DMS 273 (cell line): ENCODE measurements at regions not wholly inside any gene's neighbourhood (a gene's known extent, or its start where the extent isn't known, plus 50 kb on each side); places are given as distances from the start of the nearest gene placed in this dataset.
A peak's percentile ranks its signal among the peaks of the same experiment; 100 is the strongest.

ENCODE experiments used
- DNase-seq: peaks from one replicate; lab custom pipeline; 2025; ENCODE audit not compliant: unreplicated experiment; lab: John Stamatoyannopoulos, UW

- no peak for DNase-seq
These were observed 469.5 kb upstream of the RBFOX1 start for GRCh38 chr16:6863135-6863534.

- DNase-seq: no peak
These were observed 470.7 kb upstream of the RBFOX1 start for GRCh38 chr16:6861815-6862477.

GRCh38 chr16:6861135-6861814 is 471.4 kb upstream of the RBFOX1 start:
- no peak for DNase-seq

GRCh38 chr16:6857575-6857974 is 475.1 kb upstream of the RBFOX1 start:
- no peak for DNase-seq

GRCh38 chr16:6856578-6856977 is 476.1 kb upstream of the RBFOX1 start:
- no peak for DNase-seq

GRCh38 chr16:6853565-6853964 is 479.1 kb upstream of the RBFOX1 start:
- DNase-seq: no peak

- peak; percentile 5 for DNase-seq
These were observed 479.9 kb upstream of the RBFOX1 start for GRCh38 chr16:6852643-6853225.

GRCh38 chr16:6846452-6846851 is 486.2 kb upstream of the RBFOX1 start:
- no peak for DNase-seq

GRCh38 chr16:6841392-6841791 is 491.3 kb upstream of the RBFOX1 start:
- no peak for DNase-seq

- no peak for DNase-seq
These were observed 494.9 kb upstream of the RBFOX1 start for GRCh38 chr16:6837722-6838121.

- no peak for DNase-seq
These were observed 495.9 kb upstream of the RBFOX1 start for GRCh38 chr16:6836766-6837165.

- no peak for DNase-seq
These were observed 496.7 kb upstream of the RBFOX1 start for GRCh38 chr16:6835941-6836340.

GRCh38 chr16:6835516-6835915 is 497.1 kb upstream of the RBFOX1 start:
- DNase-seq: no peak

GRCh38 chr16:6828690-6829089 is 504.0 kb upstream of the RBFOX1 start:
- no peak for DNase-seq

- no peak for DNase-seq
These were observed 504.7 kb upstream of the RBFOX1 start for GRCh38 chr16:6827931-6828330.

GRCh38 chr16:6827267-6827666 is 505.4 kb upstream of the RBFOX1 start:
- no peak for DNase-seq

GRCh38 chr16:6822041-6822440 is 510.6 kb upstream of the RBFOX1 start:
- DNase-seq: no peak

GRCh38 chr16:6804461-6804860 is 528.2 kb upstream of the RBFOX1 start:
- no peak for DNase-seq

GRCh38 chr16:6803176-6803575 is 529.5 kb upstream of the RBFOX1 start:
- no peak for DNase-seq

GRCh38 chr16:6797223-6797622 is 535.4 kb upstream of the RBFOX1 start:
- no peak for DNase-seq

GRCh38 chr16:6777624-6778023 is 555.0 kb upstream of the RBFOX1 start:
- no peak for DNase-seq

GRCh38 chr16:6775712-6776111 is 556.9 kb upstream of the RBFOX1 start:
- no peak for DNase-seq

- DNase-seq: no peak
These were observed 560.7 kb upstream of the RBFOX1 start for GRCh38 chr16:6771956-6772355.
